HEK293 (cell line): ENCODE measurements at regions not wholly inside any gene's neighbourhood (a gene's known extent, or its start where the extent isn't known, plus 50 kb on each side); places are given as distances from the start of the nearest gene placed in this dataset.

Experiments
- CTCF ChIA-PET: fragments of 350-600 bp; formaldehyde crosslinking; extraction: SDS; loops from one replicate; lab custom pipeline; 2021; ENCODE audit warnings: antibody characterized with exemption; lab: Yijun Ruan, JAX
- POLR2A ChIA-PET: fragments of 300-600 bp; formaldehyde crosslinking; extraction: SDS; loops from one replicate; lab custom pipeline; 2020; ENCODE audit warnings: antibody characterized with exemption, inconsistent platforms; lab: Yijun Ruan, JAX
- H3K27ac ChIP-seq: fragments of 200-500 bp; sonication (Bioruptor generic); 2 replicates; pipeline ENCODE4 v1.5.1; 2014; ENCODE audit warnings: low read depth, low read length, control low read depth, inconsistent platforms; ENCODE audit errors: extremely low read depth
- H3K36me3 ChIP-seq, 2 experiments: fragments of 200-500 bp in 1 of 2; sonication (Bioruptor generic) in 1 of 2; 1 replicate in 1 of 2; 2 replicates in 1 of 2; pipeline ENCODE4 v1.5.1; 2014 to 2017; ENCODE audit warnings: inconsistent platforms in 2 of 2, low read length in 2 of 2; ENCODE audit not compliant: control insufficient read depth in 2 of 2, insufficient read depth in 1 of 2
- H3K4me1 ChIP-seq: fragments of 200-500 bp; sonication (Bioruptor generic); 2 replicates; pipeline ENCODE4 v1.5.1; 2014; ENCODE audit warnings: mild to moderate bottlenecking, low read length, inconsistent platforms; ENCODE audit not compliant: control insufficient read depth, insufficient read depth
- H3K4me3 ChIP-seq: 2 replicates; pipeline ENCODE4 v1.5.1; 2011; ENCODE audit warnings: low read depth, mild to moderate bottlenecking, control low read depth, low read length, moderate library complexity
- H3K9me3 ChIP-seq: fragments of 200-500 bp; sonication (Bioruptor generic); 2 replicates; pipeline ENCODE4 v1.5.1; 2014; ENCODE audit warnings: low read depth, low read length, inconsistent platforms; ENCODE audit not compliant: control insufficient read depth, insufficient read depth
- GLI4 ChIP-seq: fragments of 450-650 bp; formaldehyde crosslinking; IDR thresholded peaks from 2 replicates; pipeline ENCODE4 v1.5.1; 2016; ENCODE audit warnings: missing biosample characterization, missing genetic modification characterization
- GLIS2 ChIP-seq: fragments of 450-650 bp; formaldehyde crosslinking; IDR thresholded peaks from 2 replicates; pipeline ENCODE4 v1.5.1; 2016; ENCODE audit warnings: missing biosample characterization, missing genetic modification characterization
- KLF17 ChIP-seq: fragments of 450-650 bp; formaldehyde crosslinking; IDR thresholded peaks from 2 replicates; pipeline ENCODE4 v1.5.1; 2016; ENCODE audit warnings: missing biosample characterization, missing genetic modification characterization
- MYNN ChIP-seq: fragments of 450-650 bp; formaldehyde crosslinking; IDR thresholded peaks from 2 replicates; pipeline ENCODE4 v1.5.1; 2016; ENCODE audit warnings: missing biosample characterization, missing genetic modification characterization, borderline replicate concordance
- PBX3 ChIP-seq: sonication (generic); formaldehyde crosslinking; IDR thresholded peaks from 2 replicates; pipeline ENCODE4 v1.8.1; 2022; ENCODE audit warnings: mild to moderate bottlenecking, moderate library complexity, missing genetic modification reagents
- SP7 ChIP-seq: fragments of 450-650 bp; formaldehyde crosslinking; IDR thresholded peaks from 2 replicates; pipeline ENCODE4 v1.5.1; 2016; ENCODE audit warnings: missing biosample characterization, missing genetic modification characterization
- ZNF184 ChIP-seq: fragments of 450-650 bp; IDR thresholded peaks from 2 replicates; pipeline ENCODE4 v1.5.1; 2018; ENCODE audit warnings: missing biosample characterization, mild to moderate bottlenecking, missing genetic modification characterization
- ZNF202 ChIP-seq: fragments of 450-650 bp; formaldehyde crosslinking; IDR thresholded peaks from 2 replicates; pipeline ENCODE4 v1.5.1; 2016; ENCODE audit warnings: missing biosample characterization, missing genetic modification characterization, borderline replicate concordance
- ZNF391 ChIP-seq: fragments of 450-650 bp; formaldehyde crosslinking; IDR thresholded peaks from 2 replicates; pipeline ENCODE4 v1.5.1; 2016; ENCODE audit warnings: low read depth, missing biosample characterization, missing genetic modification characterization, borderline replicate concordance
- ZNF423 ChIP-seq: fragments of 450-650 bp; formaldehyde crosslinking; IDR thresholded peaks from 2 replicates; pipeline ENCODE4 v1.5.1; 2016; ENCODE audit warnings: missing biosample characterization, missing genetic modification characterization
- ZNF48 ChIP-seq: fragments of 450-650 bp; formaldehyde crosslinking; IDR thresholded peaks from 2 replicates; pipeline ENCODE4 v1.5.1; 2016; ENCODE audit warnings: missing biosample characterization, missing genetic modification characterization
- ZNF514 ChIP-seq: fragments of 450-650 bp; formaldehyde crosslinking; IDR thresholded peaks from 2 replicates; pipeline ENCODE4 v1.5.1; 2016; ENCODE audit warnings: missing biosample characterization, missing genetic modification characterization
- ZNF629 ChIP-seq: fragments of 450-650 bp; formaldehyde crosslinking; IDR thresholded peaks from 2 replicates; pipeline ENCODE4 v1.5.1; 2017; ENCODE audit warnings: missing biosample characterization, missing genetic modification characterization
- ZNF654 ChIP-seq: fragments of 450-650 bp; formaldehyde crosslinking; IDR thresholded peaks from 2 replicates; pipeline ENCODE4 v1.5.1; 2016; ENCODE audit warnings: low read depth, missing biosample characterization, missing genetic modification characterization
- ZNF660 ChIP-seq: fragments of 450-650 bp; IDR thresholded peaks from 2 replicates; pipeline ENCODE4 v1.5.1; 2018; ENCODE audit warnings: missing biosample characterization, mild to moderate bottlenecking, missing genetic modification characterization
- ZNF670 ChIP-seq: fragments of 450-650 bp; formaldehyde crosslinking; IDR thresholded peaks from 2 replicates; pipeline ENCODE4 v1.5.1; 2016; ENCODE audit warnings: missing biosample characterization, missing genetic modification characterization, low read depth
- TF ChIP-seq, protein P1 (sequence below): fragments of 450-650 bp; formaldehyde crosslinking; IDR thresholded peaks from 2 replicates; pipeline ENCODE4 v1.5.1; 2016; ENCODE audit warnings: missing biosample characterization, missing genetic modification characterization
- TF ChIP-seq, protein P2 (sequence below): fragments of 450-650 bp; formaldehyde crosslinking; IDR thresholded peaks from 2 replicates; pipeline ENCODE4 v1.5.1; 2016; ENCODE audit warnings: missing biosample characterization, missing genetic modification characterization
- TF ChIP-seq, protein P3 (sequence below): fragments of 450-650 bp; formaldehyde crosslinking; IDR thresholded peaks from 2 replicates; pipeline ENCODE4 v1.5.1; 2017; ENCODE audit warnings: missing biosample characterization, missing genetic modification characterization
- TF ChIP-seq, protein P4 (sequence below): fragments of 450-650 bp; formaldehyde crosslinking; IDR thresholded peaks from 2 replicates; pipeline ENCODE4 v1.5.1; 2016; ENCODE audit warnings: missing biosample characterization, missing genetic modification characterization, borderline replicate concordance

DNA sequence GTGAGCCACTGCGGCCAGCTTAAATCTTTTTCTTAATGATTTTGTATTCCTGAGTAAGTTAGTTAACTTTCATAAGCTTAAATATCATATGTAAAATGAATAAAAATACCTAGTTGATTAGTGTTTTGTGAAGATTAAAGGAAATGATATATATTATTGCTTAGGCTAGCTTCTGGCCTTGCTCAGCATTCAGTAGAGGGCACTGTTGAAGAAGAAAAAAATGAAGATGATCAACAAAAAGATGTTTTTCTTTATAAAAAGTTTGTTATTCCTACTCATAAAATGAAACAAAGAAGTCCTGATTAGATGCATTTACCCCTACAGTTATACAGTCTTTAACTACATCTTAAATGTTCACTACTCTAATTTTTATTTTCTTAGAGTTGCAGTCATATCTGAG lies 797.7 kb downstream of the RAPGEF2 start:
- no peak for TF ChIP-seq MYNN (tag by site-specific recombination)
- TF ChIP-seq ZNF654 (tag by site-specific recombination): no peak
- no peak for TF ChIP-seq PBX3
- TF ChIP-seq KLF17 (tag by site-specific recombination): no peak
- no peak for TF ChIP-seq ZNF202 (tag by site-specific recombination)
- TF ChIP-seq ZNF423 (tag by site-specific recombination): no peak
- TF ChIP-seq ZNF391 (tag by site-specific recombination): no peak
- no peaks in the 10 kb centered on the region for H3K36me3 ChIP-seq
- H3K4me1 ChIP-seq: no peaks in the 10 kb centered on the region
- ChIA-PET CTCF (interaction anchor here (0.5 kb wide), 1 partner anchor 13 kb away, joined by 3 read pairs; no protein-coding TSS in a partner anchor), POLR2A (no interaction called here)
- H3K27ac ChIP-seq: no peak overlapping the region
- H3K9me3 ChIP-seq: no peaks in the 10 kb centered on the region
- no peak overlapping the region for H3K4me3 ChIP-seq

- no peak overlapping the region for H3K4me3 ChIP-seq
- H3K27ac ChIP-seq: no peak overlapping the region
- no peaks in the 10 kb centered on the region for H3K9me3 ChIP-seq
- no peaks in the 10 kb centered on the region for H3K4me1 ChIP-seq
- POLR2A ChIA-PET: no interaction called here
- CTCF ChIA-PET: no interaction called here
- no peaks in the 10 kb centered on the region for H3K36me3 ChIP-seq
- TF ChIP-seq ZNF184 (tag by site-specific recombination) (no peak), ZNF514 (tag by site-specific recombination) (no peak), GLI4 (tag by site-specific recombination) (no peak), ZNF670 (tag by site-specific recombination) (no peak)
Measured at GRCh38 chr4:159902648-159903047, 799.8 kb downstream of the RAPGEF2 start.

- H3K4me3 ChIP-seq: no peak overlapping the region
- ChIA-PET POLR2A (no interaction called here), CTCF (no interaction called here)
- no peaks in the 10 kb centered on the region for H3K36me3 ChIP-seq
- no peak overlapping the region for H3K27ac ChIP-seq
- no peaks in the 10 kb centered on the region for H3K9me3 ChIP-seq
- H3K4me1 ChIP-seq: no peaks in the 10 kb centered on the region
- TF ChIP-seq, protein P1, sequence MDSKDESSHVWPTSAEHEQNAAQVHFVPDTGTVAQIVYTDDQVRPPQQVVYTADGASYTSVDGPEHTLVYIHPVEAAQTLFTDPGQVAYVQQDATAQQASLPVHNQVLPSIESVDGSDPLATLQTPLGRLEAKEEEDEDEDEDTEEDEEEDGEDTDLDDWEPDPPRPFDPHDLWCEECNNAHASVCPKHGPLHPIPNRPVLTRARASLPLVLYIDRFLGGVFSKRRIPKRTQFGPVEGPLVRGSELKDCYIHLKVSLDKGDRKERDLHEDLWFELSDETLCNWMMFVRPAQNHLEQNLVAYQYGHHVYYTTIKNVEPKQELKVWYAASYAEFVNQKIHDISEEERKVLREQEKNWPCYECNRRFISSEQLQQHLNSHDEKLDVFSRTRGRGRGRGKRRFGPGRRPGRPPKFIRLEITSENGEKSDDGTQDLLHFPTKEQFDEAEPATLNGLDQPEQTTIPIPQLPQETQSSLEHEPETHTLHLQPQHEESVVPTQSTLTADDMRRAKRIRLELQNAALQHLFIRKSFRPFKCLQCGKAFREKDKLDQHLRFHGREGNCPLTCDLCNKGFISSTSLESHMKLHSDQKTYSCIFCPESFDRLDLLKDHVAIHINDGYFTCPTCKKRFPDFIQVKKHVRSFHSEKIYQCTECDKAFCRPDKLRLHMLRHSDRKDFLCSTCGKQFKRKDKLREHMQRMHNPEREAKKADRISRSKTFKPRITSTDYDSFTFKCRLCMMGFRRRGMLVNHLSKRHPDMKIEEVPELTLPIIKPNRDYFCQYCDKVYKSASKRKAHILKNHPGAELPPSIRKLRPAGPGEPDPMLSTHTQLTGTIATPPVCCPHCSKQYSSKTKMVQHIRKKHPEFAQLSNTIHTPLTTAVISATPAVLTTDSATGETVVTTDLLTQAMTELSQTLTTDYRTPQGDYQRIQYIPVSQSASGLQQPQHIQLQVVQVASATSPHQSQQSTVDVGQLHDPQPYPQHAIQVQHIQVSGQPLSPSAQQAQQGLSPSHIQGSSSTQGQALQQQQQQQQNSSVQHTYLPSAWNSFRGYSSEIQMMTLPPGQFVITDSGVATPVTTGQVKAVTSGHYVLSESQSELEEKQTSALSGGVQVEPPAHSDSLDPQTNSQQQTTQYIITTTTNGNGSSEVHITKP (tag by site-specific recombination): no peak
- TF ChIP-seq GLIS2 (no peak), ZNF629 (tag by site-specific recombination) (no peak), ZNF391 (tag by site-specific recombination) (no peak), ZNF660 (no peak), SP7 (tag by site-specific recombination) (no peak), ZNF48 (no peak)
- TF ChIP-seq, protein P2, sequence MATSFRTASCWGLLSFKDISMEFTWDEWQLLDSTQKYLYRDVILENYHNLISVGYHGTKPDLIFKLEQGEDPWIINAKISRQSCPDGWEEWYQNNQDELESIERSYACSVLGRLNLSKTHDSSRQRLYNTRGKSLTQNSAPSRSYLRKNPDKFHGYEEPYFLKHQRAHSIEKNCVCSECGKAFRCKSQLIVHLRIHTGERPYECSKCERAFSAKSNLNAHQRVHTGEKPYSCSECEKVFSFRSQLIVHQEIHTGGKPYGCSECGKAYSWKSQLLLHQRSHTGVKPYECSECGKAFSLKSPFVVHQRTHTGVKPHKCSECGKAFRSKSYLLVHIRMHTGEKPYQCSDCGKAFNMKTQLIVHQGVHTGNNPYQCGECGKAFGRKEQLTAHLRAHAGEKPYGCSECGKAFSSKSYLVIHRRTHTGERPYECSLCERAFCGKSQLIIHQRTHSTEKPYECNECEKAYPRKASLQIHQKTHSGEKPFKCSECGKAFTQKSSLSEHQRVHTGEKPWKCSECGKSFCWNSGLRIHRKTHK (tag by site-specific recombination): no peak
- TF ChIP-seq, protein P3, sequence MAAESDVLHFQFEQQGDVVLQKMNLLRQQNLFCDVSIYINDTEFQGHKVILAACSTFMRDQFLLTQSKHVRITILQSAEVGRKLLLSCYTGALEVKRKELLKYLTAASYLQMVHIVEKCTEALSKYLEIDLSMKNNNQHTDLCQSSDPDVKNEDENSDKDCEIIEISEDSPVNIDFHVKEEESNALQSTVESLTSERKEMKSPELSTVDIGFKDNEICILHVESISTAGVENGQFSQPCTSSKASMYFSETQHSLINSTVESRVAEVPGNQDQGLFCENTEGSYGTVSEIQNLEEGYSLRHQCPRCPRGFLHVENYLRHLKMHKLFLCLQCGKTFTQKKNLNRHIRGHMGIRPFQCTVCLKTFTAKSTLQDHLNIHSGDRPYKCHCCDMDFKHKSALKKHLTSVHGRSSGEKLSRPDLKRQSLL: no peak
- TF ChIP-seq, protein P4, sequence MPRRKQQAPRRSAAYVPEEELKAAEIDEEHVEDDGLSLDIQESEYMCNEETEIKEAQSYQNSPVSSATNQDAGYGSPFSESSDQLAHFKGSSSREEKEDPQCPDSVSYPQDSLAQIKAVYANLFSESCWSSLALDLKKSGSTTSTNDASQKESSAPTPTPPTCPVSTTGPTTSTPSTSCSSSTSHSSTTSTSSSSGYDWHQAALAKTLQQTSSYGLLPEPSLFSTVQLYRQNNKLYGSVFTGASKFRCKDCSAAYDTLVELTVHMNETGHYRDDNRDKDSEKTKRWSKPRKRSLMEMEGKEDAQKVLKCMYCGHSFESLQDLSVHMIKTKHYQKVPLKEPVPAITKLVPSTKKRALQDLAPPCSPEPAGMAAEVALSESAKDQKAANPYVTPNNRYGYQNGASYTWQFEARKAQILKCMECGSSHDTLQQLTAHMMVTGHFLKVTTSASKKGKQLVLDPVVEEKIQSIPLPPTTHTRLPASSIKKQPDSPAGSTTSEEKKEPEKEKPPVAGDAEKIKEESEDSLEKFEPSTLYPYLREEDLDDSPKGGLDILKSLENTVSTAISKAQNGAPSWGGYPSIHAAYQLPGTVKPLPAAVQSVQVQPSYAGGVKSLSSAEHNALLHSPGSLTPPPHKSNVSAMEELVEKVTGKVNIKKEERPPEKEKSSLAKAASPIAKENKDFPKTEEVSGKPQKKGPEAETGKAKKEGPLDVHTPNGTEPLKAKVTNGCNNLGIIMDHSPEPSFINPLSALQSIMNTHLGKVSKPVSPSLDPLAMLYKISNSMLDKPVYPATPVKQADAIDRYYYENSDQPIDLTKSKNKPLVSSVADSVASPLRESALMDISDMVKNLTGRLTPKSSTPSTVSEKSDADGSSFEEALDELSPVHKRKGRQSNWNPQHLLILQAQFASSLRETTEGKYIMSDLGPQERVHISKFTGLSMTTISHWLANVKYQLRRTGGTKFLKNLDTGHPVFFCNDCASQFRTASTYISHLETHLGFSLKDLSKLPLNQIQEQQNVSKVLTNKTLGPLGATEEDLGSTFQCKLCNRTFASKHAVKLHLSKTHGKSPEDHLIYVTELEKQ: no peak
Measured at GRCh38 chr4:159904906-159905305, 802.0 kb downstream of the RAPGEF2 start.
